ENCODE measurements at regions not wholly inside any gene's neighbourhood (a gene's known extent, or its start where the extent isn't known, plus 50 kb on each side); places are given as distances from the start of the nearest gene placed in this dataset.

- no peaks in the 10 kb centered on the region for H3K27me3 ChIP-seq
- no peaks in the 10 kb centered on the region for H3K9me3 ChIP-seq
- TF ChIP-seq POLR2AphosphoS5 (IDR thresholded peaks at IDR 0.05), result no peak
- TF ChIP-seq POLR2A (IDR thresholded peaks at IDR 0.05; ENCODE audit: low read depth), result no peak
- TF ChIP-seq CTCF (IDR thresholded peaks at IDR 0.05), result no peak
- no peak for TF ChIP-seq EP300 (IDR thresholded peaks at IDR 0.05)
- no peaks in the 10 kb centered on the region for H3K4me1 ChIP-seq
- no peaks in the 10 kb centered on the region for H3K36me3 ChIP-seq
- 65% methylated on average over 3 of the region's 3 CpGs for WGBS
- DNase-seq (ENCODE audit: extremely low spot score), result no peak
- H3K27ac ChIP-seq (replicated peaks in 1 of 4), result no peak overlapping the region
- intact Hi-C loops (cut with DNase I), result no loop called here
- H3K4me3 ChIP-seq, result no peak overlapping the region
These were observed 72.2 kb downstream of the PRDM9 start for GRCh38 chr5:23579566-23579965.

GRCh38 chr5:23583081-23583480 is 75.7 kb downstream of the PRDM9 start:
- Histone ChIP-seq H3K4me1 (no peaks in the 10 kb centered on the region), H3K36me3 (no peaks in the 10 kb centered on the region), H3K27ac (replicated peaks in 1 of 4) (no peak overlapping the region), H3K27me3 (no peaks in the 10 kb centered on the region), H3K4me3 (no peak overlapping the region), H3K9me3 (no peaks in the 10 kb centered on the region)
- WGBS, result 89% methylated on average over 3 of the region's 3 CpGs
- no peak for DNase-seq (ENCODE audit: extremely low spot score)
- TF ChIP-seq POLR2A (IDR thresholded peaks at IDR 0.05; ENCODE audit: low read depth) (no peak), EP300 (IDR thresholded peaks at IDR 0.05) (no peak), POLR2AphosphoS5 (IDR thresholded peaks at IDR 0.05) (no peak), CTCF (IDR thresholded peaks at IDR 0.05) (no peak)
- intact Hi-C loops (cut with DNase I), result no loop called here

- WGBS, result 68% methylated on average over 3 of the region's 3 CpGs
These were observed 81.5 kb downstream of the PRDM9 start for GRCh38 chr5:23588841-23589326.

GRCh38 chr5:23591250-23591649 is 83.8 kb downstream of the PRDM9 start:
- no peak for DNase-seq (ENCODE audit: extremely low spot score)
- H3K9me3 ChIP-seq, result peaks cover 0 to 3% (median 0%) of the 10 kb centered on the region in 4 donors
- no peak overlapping the region for H3K27ac ChIP-seq (replicated peaks in 1 of 4)
- intact Hi-C loops (cut with DNase I), result no loop called here
- H3K36me3 ChIP-seq, result no peaks in the 10 kb centered on the region
- no peak overlapping the region for H3K4me3 ChIP-seq
- H3K27me3 ChIP-seq, result no peaks in the 10 kb centered on the region
- 86% methylated on average over 4 of the region's 4 CpGs for WGBS
- no peaks in the 10 kb centered on the region for H3K4me1 ChIP-seq
- no peak for TF ChIP-seq CTCF (IDR thresholded peaks at IDR 0.05)
- no peak for TF ChIP-seq EP300 (IDR thresholded peaks at IDR 0.05)
- TF ChIP-seq POLR2AphosphoS5 (IDR thresholded peaks at IDR 0.05), result no peak
- TF ChIP-seq POLR2A (IDR thresholded peaks at IDR 0.05; ENCODE audit: low read depth), result no peak

More at GRCh38 chr5:23588841-23589326, 81.5 kb downstream of the PRDM9 start:
- Histone ChIP-seq H3K4me3 (no peak overlapping the region), H3K9me3 (peaks cover 0 to 3% (median 0%) of the 10 kb centered on the region in 4 donors), H3K36me3 (no peaks in the 10 kb centered on the region), H3K4me1 (no peaks in the 10 kb centered on the region), H3K27me3 (no peaks in the 10 kb centered on the region), H3K27ac (replicated peaks in 1 of 4) (no peak overlapping the region)
- DNase-seq (ENCODE audit: extremely low spot score), result no peak
- TF ChIP-seq EP300 (IDR thresholded peaks at IDR 0.05), result no peak
- no peak for TF ChIP-seq POLR2A (IDR thresholded peaks at IDR 0.05; ENCODE audit: low read depth)
- TF ChIP-seq POLR2AphosphoS5 (IDR thresholded peaks at IDR 0.05), result no peak
- TF ChIP-seq CTCF (IDR thresholded peaks at IDR 0.05), result no peak
- intact Hi-C loops (cut with DNase I), result no loop called here

GRCh38 chr5:23606927-23607326 is 99.5 kb downstream of the PRDM9 start:
- Histone ChIP-seq H3K27me3 (no peaks in the 10 kb centered on the region), H3K27ac (replicated peaks in 1 of 4) (no peak overlapping the region), H3K36me3 (no peaks in the 10 kb centered on the region), H3K9me3 (no peaks in the 10 kb centered on the region), H3K4me1 (no peaks in the 10 kb centered on the region), H3K4me3 (no peak overlapping the region)
- intact Hi-C loops (cut with DNase I), result no loop called here
- no peak for DNase-seq (ENCODE audit: extremely low spot score)
- TF ChIP-seq POLR2A (IDR thresholded peaks at IDR 0.05; ENCODE audit: low read depth) (no peak), POLR2AphosphoS5 (IDR thresholded peaks at IDR 0.05) (no peak), EP300 (IDR thresholded peaks at IDR 0.05) (no peak), CTCF (IDR thresholded peaks at IDR 0.05) (no peak)
- WGBS, result 71% methylated on average over 2 of the region's 2 CpGs

Data from esophagus muscularis mucosa (tissue), 4 donors.